ENCODE measurements at regions not wholly inside any gene's neighbourhood (a gene's known extent, or its start where the extent isn't known, plus 50 kb on each side); places are given as distances from the start of the nearest gene placed in this dataset.

DNA sequence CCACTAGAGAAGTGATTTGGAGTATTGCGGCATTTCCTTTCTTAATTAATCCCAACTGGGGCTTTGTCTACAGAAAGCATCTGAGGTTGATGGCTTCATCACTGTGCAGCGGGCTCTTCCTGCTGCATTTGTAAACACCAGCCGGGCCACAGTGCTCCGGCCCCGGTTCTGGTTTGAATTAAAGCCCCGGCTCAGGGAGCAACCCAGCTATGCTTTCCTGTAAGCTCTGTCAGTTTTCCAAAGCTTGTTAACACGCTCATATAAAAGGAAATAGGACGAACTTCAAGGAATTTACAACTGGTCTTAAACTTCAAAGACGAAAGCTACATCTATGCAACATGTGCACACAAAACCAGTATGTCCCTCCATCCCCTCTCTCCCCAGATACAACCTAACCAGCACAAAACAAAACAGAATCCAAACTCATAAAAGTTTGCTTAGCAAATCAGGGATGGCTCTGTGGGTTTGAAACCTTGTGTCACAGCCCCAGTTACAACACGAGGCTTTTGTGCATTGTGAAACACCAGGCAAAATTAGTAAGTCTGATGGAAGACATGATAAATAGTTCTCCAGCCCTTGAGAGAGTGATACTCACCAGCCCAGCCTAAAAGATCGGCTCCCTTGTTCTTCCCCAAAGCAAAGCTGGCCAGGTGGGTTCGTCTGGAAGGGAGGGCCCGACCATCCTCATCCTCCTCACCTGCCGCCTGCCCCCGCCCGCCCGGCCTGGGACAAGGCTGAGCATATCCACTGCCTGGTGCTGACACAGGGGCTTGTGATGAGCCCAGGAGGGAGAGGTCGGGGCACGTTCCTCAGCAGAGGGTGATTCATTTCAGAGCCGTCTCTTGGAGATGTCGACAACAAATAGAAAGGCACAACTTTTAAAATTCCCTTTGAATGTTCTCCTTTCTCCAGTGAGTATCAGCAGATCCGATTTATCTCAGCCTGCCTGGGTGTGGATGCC lies 197.9 kb downstream of the TFAP2C start:
- TF ChIP-seq FOXK2 (IDR thresholded peaks at IDR 0.05) (no peak), ZNF384 (IDR thresholded peaks at IDR 0.05) (no peak), LEF1 (IDR thresholded peaks at IDR 0.05; ENCODE audit: borderline replicate concordance) (no peak), FOXA1 (IDR thresholded peaks at IDR 0.05) (no peak), SUZ12 (IDR thresholded peaks at IDR 0.05) (no peak), ARNT (IDR thresholded peaks at IDR 0.05) (no peak), BHLHE40 (IDR thresholded peaks at IDR 0.05; ENCODE audit: borderline replicate concordance) (no peak), TARDBP (IDR thresholded peaks at IDR 0.05) (no peak), CTBP1 (IDR thresholded peaks at IDR 0.05; ENCODE audit: borderline replicate concordance) (no peak), NFRKB (IDR thresholded peaks at IDR 0.05) (no peak), L3MBTL2 (conservative IDR thresholded peaks at IDR 0.05) (no peak), SP1 (IDR thresholded peaks at IDR 0.05) (no peak)
- TF ChIP-seq, protein P1, sequence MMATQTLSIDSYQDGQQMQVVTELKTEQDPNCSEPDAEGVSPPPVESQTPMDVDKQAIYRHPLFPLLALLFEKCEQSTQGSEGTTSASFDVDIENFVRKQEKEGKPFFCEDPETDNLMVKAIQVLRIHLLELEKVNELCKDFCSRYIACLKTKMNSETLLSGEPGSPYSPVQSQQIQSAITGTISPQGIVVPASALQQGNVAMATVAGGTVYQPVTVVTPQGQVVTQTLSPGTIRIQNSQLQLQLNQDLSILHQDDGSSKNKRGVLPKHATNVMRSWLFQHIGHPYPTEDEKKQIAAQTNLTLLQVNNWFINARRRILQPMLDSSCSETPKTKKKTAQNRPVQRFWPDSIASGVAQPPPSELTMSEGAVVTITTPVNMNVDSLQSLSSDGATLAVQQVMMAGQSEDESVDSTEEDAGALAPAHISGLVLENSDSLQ (IDR thresholded peaks at IDR 0.05): no peak
- ChIA-PET CTCF (interaction anchor here (0.9 kb wide), 1 partner anchor 236 kb away, joined by 3 read pairs; no protein-coding TSS in a partner anchor), POLR2A (no interaction called here)
- DNase-seq (ENCODE audit: extremely low spot score): no peak

- DNase-seq (ENCODE audit: extremely low spot score): no peak
- ChIA-PET CTCF (no interaction called here), POLR2A (no interaction called here)
- no peak for TF ChIP-seq NFRKB (IDR thresholded peaks at IDR 0.05)
- TF ChIP-seq FOXA1 (IDR thresholded peaks at IDR 0.05): no peak
- TF ChIP-seq ELF4 (IDR thresholded peaks at IDR 0.05): no peak
- no peak for TF ChIP-seq TARDBP (IDR thresholded peaks at IDR 0.05)
- TF ChIP-seq BHLHE40 (IDR thresholded peaks at IDR 0.05; ENCODE audit: borderline replicate concordance): no peak
- TF ChIP-seq CTBP1 (IDR thresholded peaks at IDR 0.05; ENCODE audit: borderline replicate concordance): no peak
- TF ChIP-seq LEF1 (IDR thresholded peaks at IDR 0.05; ENCODE audit: borderline replicate concordance): no peak
- TF ChIP-seq ARNT (IDR thresholded peaks at IDR 0.05): no peak
- no peak for TF ChIP-seq SP1 (IDR thresholded peaks at IDR 0.05)
- TF ChIP-seq, protein P1 (IDR thresholded peaks at IDR 0.05): no peak
- TF ChIP-seq SUZ12 (IDR thresholded peaks at IDR 0.05): no peak
- no peak for TF ChIP-seq ZNF384 (IDR thresholded peaks at IDR 0.05)
- no peak for TF ChIP-seq L3MBTL2 (conservative IDR thresholded peaks at IDR 0.05)
- TF ChIP-seq FOXK2 (IDR thresholded peaks at IDR 0.05): no peak
- TF ChIP-seq FOXM1 (IDR thresholded peaks at IDR 0.05; ENCODE audit: borderline replicate concordance): no peak
- TF ChIP-seq HDGF (IDR thresholded peaks at IDR 0.05; ENCODE audit: borderline replicate concordance): no peak
Observed at GRCh38 chr20:56827763-56828162, 198.7 kb downstream of the TFAP2C start.

GRCh38 chr20:56828402-56828801 lies 199.3 kb downstream of the TFAP2C start:
- CTCF ChIA-PET: no interaction called here
- TF ChIP-seq SP1 (IDR thresholded peaks at IDR 0.05) (no peak), FOXA1 (IDR thresholded peaks at IDR 0.05) (no peak), FOXK2 (IDR thresholded peaks at IDR 0.05) (no peak), LEF1 (IDR thresholded peaks at IDR 0.05; ENCODE audit: borderline replicate concordance) (no peak)
- POLR2A ChIA-PET: no interaction called here
- no peak for DNase-seq (ENCODE audit: extremely low spot score)

DNA sequence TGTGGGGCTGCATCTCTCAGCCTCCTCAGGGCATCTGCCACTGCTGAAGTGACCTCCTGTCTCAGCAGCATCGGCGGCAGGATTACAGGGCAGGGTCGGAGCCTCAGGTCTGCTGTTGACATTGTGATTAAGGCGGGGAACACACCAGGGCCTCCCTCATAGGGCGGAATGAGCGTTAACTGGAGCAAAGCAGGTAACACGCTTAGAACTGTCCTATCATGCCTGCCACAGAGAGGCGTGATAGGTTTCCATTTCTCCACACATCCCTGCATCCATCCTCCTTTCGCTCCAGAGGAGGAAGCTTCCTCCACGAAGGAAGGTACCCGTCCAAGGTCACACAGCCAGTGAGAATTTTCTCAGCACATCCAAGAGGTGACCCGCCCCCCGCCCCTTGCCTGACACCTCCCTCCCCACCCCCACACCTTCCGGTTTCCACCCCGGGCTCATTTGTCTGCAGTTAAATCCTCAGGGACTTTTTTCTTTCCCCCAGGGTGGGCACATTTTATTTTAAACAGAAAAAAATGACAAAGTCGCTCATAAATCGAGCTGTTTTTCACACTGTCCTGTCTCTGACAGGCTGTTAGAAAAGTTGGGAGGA lies 200.8 kb downstream of the TFAP2C start:
- no peak for DNase-seq (ENCODE audit: extremely low spot score)
- no peak for TF ChIP-seq ELF4 (IDR thresholded peaks at IDR 0.05)
- TF ChIP-seq, protein P1 (IDR thresholded peaks at IDR 0.05): no peak
- no peak for TF ChIP-seq FOXA1 (IDR thresholded peaks at IDR 0.05)
- TF ChIP-seq NFRKB (IDR thresholded peaks at IDR 0.05): no peak
- no peak for TF ChIP-seq SUZ12 (IDR thresholded peaks at IDR 0.05)
- no peak for TF ChIP-seq SP1 (IDR thresholded peaks at IDR 0.05)
- TF ChIP-seq L3MBTL2 (conservative IDR thresholded peaks at IDR 0.05): no peak
- no peak for TF ChIP-seq ARNT (IDR thresholded peaks at IDR 0.05)
- no peak for TF ChIP-seq LEF1 (IDR thresholded peaks at IDR 0.05; ENCODE audit: borderline replicate concordance)
- TF ChIP-seq FOXK2 (IDR thresholded peaks at IDR 0.05): no peak
- POLR2A ChIA-PET: no interaction called here
- CTCF ChIA-PET: no interaction called here

DNA sequence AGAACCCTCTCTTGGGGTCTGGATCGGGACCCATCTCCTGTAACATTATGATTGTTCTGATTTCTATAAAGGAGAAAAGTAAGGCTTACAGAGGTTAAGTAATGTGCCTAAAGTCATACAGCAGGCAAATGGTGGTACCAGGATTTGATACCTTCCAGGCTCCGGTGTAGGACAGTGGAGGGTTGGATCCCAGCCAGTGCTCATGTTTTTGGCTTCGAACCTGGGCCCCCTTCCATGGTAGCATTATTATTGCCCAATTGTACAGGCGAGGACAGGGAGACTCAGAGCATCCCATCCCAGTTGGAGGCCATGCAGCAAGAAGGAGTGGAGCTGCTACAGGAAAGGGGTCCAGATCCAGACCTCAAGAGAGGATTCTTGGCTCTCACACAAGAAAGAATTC lies 202.7 kb downstream of the TFAP2C start:
- DNase-seq (ENCODE audit: extremely low spot score): no peak
- ChIA-PET POLR2A (no interaction called here), CTCF (interaction anchor here (0.6 kb wide), 1 partner anchor 8 kb away, joined by 3 read pairs; no protein-coding TSS in a partner anchor)
- TF ChIP-seq SP1 (IDR thresholded peaks at IDR 0.05) (no peak), SUZ12 (IDR thresholded peaks at IDR 0.05) (no peak), TARDBP (IDR thresholded peaks at IDR 0.05) (no peak), L3MBTL2 (conservative IDR thresholded peaks at IDR 0.05) (no peak), HDGF (IDR thresholded peaks at IDR 0.05; ENCODE audit: borderline replicate concordance) (no peak), ELF4 (IDR thresholded peaks at IDR 0.05) (no peak), FOXA1 (IDR thresholded peaks at IDR 0.05) (no peak), ZNF384 (IDR thresholded peaks at IDR 0.05) (no peak), CTBP1 (IDR thresholded peaks at IDR 0.05; ENCODE audit: borderline replicate concordance) (no peak), FOXM1 (IDR thresholded peaks at IDR 0.05; ENCODE audit: borderline replicate concordance) (no peak), BHLHE40 (IDR thresholded peaks at IDR 0.05; ENCODE audit: borderline replicate concordance) (no peak), FOXK2 (IDR thresholded peaks at IDR 0.05) (no peak), ARNT (IDR thresholded peaks at IDR 0.05) (no peak), NFRKB (IDR thresholded peaks at IDR 0.05) (no peak)
- TF ChIP-seq, protein P1 (IDR thresholded peaks at IDR 0.05): no peak

Measured in HEK293T (cell line).